Stimulated activated CD4-positive, alpha-beta T cell treated with anti-CD3 and anti-CD28 coated beads, Interleukin-4, amount 100 ng/mL, for 24 hours (primary cell): ENCODE measurements at regions not wholly inside any gene's neighbourhood (a gene's known extent, or its start where the extent isn't known, plus 50 kb on each side); places are given as distances from the start of the nearest gene placed in this dataset.

Experiments
- DNase-seq: peaks from one replicate; pipeline ENCODE4 v3.0.0-alpha.2; 2020

DNA sequence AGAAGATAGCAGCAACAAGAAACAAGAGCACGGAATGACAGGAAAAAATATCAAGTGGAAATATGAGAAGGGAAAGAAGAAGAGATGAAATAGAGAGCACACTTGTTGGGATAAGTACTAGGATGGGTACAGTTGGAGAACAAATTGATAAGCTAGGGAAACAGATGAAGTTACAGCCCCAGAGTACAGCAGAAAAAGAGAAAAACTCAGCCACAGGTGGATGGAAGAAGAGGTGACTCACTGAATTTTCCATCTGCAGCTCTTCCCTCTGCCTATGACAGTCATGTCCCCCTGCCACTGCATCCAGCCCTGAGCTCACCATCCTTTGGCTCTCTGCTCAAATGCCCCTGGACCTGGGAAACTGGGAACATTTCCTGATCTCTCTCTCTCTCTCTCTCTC is 209.0 kb downstream of the BCOR start:
- no peak for DNase-seq

DNA sequence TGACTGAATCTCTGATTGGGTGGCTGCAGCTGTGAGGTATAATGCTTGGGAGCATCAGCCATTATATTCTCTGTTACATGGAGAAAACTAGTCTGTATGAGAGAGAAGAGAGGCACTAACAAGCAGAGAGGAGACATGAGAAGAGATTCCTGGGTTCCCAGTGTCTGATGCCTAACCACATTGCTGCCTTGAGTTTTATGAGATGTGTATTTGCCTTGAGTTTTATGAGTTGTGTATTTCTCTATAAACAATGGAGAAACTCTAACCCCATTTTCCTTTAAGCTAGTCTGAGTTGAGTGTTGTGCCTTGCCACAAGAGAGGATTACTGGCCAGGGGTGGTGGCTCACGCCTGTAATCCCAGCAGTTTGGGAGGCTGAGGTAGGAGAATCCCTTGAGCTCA is 208.1 kb downstream of the BCOR start:
- no peak for DNase-seq

DNA sequence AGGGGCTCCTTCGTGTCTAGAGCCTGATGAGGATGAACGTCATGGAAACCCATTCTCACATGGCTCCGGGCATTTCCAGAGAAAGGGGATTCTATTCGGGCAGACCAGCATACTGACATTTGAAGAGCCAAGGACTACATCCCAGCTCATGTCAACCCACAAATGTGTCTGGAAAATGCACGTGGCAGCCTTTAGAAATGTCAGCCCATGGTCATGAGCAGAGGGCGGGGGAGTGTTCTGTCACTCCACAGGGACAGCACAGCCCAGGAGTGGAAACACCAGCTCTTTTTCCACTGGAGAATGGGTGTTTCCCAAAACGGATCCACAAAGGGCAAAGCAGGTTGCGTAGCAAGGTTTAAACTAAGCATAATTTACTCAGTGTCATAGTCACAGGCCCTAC is 207.0 kb downstream of the BCOR start:
- no peak for DNase-seq

DNA sequence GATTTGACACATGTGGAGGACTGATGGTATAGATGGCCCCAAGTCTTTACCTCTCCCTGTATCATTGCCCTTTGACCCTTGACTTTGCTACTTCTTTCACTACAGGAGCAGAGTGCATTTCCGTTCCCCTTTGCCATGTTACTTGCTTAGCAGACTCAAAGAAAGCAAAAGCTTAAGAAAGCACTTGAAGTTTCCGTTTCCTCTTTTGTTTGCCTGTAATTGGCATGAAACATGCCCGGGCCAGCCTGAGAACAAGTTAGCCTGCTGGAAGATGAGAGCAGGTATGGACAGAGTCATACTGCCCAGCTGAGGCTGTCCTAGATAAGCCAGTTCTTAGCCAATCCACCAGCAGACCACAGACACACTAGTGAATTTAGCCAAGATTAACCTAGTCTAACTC is 206.0 kb downstream of the BCOR start:
- DNase-seq: no peak

DNA sequence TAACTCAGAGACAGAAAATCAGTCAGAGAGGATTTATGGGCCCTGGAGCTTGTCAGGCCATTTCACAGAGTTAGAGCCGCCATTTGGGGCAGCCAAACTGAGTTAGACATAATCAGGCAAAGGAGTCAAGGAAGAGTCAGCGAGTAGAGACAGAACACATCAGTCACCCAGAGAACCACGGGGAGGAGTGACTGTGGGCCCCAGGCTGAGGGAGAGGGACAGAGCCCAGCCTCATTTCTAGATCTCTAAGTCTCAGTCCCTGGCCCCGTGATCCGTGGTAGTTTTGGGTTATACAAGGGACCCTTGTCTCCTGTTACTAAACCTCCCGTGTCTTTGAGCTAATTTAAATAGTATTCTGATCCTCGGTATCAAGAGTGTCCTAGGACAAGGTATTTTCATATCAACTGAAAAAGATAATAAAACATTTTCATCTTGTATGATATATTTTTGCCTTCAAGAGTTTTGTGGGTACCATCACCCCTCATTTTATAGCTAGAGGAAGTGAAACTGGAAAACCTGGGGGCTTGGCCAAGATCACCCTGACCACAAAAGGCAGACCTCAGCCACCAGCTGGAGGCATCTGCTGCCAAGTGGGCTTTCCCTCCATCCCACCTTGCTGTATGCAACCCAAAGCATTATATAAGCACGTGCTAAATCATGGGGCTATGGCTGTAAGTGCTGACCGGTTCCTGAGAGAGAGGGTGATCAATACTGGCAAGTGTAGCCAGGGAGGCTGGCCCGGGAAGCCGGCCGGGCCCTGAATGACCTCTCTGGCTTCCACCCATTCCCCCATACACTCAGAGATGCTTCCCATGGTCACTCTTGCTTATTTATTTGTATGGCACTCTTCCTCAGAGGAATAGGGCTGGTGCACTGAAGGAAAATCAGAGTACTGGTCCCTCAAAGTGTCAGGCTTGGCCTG is 204.1 kb downstream of the BCOR start:
- DNase-seq: no peak

DNA sequence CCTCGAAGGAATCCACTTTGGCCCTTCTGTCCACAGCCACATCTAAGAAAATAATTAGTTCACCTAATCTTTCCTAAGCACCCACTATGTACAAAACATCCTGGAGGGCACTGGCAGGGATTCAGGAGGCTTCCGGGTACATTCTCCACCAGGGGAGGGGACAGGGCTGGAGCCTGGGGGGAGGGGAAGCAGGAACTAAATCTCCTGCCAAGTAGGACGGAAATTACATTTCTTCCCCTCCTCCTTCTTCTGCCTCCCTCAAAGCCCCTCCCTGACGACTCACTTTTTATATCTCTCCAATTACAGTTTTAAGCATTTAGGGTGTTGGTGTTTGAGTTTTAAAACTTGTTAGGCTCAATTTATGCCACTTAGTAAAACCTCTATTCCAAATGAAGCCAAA is 203.1 kb downstream of the BCOR start:
- DNase-seq: no peak

DNA sequence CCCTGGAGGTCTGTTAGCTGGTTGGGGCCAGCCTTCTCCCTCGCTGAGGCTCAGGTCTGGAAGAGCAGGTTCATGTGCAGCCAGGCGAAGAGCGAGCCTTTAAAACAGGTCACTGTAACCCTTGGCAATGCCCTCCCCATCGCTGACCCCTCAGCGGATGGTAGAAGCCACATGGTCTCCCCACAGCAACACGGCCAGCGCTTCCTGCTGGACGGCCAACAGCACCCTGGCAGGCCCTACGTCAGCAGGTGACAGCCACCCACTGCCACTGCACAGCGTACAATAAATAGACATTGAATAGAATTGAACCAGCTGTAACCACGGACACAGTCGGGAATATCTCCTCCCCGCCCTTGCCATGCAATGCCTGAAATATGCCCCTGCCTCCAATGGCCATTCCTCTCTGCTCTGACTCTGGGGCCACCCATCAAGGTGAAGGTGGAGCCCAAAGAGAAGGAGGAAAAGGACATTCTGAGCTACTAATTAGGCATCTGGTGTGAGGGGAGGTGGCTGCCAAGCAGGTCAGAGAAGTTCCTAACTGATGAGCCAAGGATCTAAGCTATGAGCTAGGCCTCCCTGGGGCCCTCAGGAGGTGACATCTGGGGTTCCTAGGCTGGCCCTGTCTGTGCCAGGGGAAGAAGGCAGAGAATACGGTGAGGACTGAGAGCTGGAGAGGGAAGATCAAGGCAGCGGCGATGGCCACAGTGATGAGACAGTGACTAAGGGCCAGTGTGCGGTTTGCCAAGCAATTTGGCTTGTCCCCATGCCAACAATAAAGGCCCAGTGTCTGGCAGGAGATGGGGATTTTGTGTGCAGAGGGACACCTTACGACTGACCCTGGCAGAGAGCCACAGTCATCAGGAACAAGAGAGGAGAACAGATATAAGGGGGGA is 202.3 kb downstream of the BCOR start:
- no peak for DNase-seq

DNA sequence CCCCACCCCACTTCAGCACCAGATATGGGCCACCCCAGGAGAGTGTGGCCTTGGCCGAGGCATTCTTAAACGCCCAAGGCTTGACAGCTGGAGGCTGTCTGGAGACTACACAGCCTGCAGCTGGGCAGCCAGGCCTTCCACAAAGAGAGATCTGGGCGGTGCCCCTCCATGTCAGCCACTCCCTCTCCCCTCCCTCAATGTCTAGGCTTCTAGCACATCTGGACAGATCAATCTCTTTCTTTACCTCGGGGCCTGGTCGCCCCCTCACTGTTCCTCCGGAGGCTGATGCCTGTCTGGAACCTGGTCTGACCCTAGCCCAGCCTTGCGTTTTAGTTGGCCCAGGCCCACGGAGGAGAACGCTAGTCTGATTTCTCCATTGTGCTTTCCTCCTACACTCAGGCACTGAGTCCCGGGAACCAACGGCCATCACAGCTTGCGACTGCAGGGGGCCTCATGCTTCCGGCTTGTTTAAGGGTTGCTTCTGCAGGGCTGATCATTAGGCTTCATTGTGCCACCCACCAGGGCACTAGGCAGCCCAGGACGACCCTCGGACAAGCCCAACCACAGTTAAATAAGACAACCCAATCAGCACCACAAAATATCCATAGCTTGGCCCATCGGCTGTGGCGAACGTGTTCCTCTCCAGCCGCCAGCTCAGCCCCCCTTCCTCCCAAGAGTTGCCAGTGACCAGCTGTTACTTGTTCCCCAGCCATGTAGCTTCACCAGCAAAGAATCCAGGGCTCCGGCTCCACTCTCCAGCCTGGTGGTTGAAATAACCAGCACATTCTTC is 200.6 kb downstream of the BCOR start:
- no peak for DNase-seq

DNA sequence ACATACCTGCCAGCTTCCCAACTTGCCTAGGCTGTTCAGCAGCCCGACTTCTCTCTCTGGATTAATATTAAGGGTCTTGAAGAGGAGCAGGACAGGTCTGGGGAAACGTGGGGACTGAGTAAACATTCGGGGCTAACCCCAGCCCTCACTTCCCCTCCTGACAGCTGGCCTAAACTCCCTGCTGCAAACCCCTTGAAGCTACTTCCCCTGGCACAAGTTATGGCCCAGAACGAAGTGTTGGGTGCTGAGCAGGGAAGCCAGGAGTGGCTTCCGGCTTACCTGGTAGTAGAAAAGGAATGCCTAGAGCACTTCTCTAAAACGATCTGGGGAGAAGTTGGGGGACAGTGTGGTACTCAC is 200.0 kb downstream of the BCOR start:
- DNase-seq: no peak

DNA sequence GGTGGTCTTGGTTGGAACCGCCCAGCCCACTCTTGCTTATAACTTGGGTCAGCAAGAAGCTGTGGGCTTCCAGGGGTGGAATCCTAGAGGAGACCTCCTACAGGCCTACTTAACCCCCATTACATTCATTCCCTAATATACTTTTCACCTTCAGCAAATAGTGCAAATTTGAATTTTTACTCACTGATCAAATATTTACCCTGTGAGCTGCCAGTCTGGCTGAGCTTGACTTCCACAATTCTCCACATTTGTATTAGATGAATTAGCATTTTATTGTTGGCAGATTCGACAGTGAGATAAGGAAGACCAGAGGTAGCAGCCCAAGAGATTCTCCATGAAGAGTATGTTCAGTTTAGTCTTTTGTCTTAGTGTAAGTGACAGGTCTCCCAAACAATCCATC is 199.6 kb downstream of the BCOR start:
- DNase-seq: no peak

DNA sequence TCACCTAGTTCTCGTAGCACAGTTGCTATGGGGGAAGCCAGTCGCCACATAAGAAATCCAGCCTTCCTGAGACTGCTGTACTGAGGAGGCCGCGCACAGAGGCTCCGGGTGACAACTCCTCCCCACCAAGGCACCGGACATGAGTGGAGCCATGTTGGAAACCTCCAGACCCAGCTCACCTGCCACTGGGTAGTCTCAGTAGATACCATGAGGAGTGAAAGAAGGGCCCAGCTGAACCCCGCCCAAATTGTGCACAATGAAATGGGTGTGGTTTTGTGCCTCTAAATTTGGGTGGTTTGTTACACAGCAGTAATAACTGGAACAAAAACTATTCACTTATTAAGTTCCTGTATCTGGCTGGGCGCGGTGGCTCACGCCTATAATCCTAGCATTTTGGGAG is 198.7 kb downstream of the BCOR start:
- no peak for DNase-seq

DNA sequence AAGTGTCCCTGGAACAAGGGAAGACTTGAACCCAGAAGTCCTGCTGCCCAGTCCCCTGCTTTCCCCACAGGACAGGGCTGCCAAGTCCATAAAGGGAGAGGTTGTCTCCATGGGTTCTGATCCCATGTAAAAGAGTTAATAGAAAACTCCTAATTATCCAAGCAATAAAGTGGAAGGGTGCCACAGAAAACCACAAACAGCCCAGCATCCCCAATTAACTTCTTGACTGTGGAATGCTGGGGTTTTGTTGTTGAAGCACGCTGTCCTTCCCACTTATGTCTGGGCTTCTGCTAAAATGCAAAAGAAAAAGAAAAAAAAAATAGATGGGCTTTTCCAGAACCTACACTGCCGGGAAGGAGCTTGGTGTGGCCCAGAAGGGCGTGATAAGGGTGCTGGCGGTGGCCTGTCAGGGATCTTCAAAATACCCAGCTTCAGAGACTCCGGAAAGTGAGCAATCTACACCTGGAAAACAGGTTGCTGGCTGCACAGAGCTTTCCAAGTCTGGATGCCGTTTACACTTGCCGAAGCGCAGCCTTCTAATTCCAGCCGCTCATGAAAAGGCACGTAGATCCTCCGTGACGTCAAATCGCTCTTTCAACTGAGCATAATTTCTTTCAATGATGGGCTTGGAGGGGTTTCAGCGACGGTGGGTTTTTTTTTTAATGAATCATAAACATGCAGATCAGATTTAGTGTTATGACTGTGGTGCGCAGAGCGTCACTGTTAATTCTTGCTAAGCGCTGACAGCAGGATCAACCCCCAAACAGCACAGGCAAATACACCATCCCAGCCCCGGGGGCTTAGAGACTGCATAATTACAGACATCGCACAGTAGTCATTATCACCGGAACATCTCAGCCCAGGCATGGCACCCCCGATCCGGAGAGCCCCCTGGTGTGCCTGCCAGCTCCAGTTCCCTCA is 197.6 kb downstream of the BCOR start:
- no peak for DNase-seq

DNA sequence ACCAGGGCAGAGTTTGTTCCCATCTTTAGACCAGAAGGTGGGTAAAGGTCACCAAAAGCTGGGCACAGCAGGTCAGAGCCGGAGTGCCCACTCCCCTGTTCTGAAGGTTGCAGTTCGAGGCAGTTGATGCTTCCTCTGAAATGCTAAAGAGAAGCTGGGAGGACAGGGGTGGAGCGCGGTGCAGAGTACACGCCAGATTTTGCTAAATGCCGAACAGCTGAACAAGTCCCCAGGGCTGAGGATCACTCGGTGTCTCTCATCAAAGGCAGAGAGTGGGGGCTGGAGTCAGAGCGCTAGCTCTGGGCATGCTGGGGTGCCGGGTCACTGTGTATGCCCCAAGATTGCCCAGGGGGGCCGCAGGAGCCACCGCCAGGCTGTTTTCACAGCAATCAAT is 197.0 kb downstream of the BCOR start:
- DNase-seq: no peak

DNA sequence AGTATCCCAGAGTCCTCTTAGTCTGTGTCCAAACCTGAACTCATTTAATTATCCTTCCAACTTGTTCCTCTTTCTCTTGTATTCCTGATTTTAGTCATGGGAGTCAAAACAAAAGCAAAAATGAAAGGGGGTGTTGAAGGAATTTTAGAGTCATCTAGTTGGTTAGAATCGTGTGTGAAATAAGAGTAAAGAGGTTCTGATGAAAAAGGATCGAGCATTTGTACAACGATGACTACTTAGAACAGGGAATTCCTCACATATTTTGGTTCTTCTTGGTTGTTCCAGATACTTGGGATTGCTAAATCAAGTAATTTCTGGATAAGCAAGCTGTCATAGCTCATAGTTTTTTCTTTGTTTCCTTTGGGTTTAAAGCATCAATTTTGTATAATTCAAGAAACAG is 194.4 kb downstream of the BCOR start:
- DNase-seq: no peak

DNA sequence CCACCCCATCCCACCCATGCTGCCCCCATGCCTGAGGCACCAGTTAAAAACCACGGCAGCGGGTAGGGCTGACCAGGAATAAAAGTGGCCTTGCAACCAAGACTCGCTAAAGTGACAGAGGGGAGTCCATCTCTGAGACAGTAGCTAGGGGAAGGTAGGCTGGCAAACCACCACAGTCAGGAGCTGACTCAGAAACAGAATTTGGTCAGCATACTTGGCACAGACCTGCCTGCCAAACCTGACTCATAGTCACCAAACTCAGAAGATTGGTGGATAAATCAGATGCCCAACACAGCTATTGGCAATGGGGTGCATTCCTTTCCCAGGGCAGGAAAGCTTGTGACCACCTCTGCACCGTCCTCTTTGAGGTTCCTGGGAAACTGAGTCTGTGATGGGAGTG is 193.8 kb downstream of the BCOR start:
- DNase-seq: peak; percentile 15

DNA sequence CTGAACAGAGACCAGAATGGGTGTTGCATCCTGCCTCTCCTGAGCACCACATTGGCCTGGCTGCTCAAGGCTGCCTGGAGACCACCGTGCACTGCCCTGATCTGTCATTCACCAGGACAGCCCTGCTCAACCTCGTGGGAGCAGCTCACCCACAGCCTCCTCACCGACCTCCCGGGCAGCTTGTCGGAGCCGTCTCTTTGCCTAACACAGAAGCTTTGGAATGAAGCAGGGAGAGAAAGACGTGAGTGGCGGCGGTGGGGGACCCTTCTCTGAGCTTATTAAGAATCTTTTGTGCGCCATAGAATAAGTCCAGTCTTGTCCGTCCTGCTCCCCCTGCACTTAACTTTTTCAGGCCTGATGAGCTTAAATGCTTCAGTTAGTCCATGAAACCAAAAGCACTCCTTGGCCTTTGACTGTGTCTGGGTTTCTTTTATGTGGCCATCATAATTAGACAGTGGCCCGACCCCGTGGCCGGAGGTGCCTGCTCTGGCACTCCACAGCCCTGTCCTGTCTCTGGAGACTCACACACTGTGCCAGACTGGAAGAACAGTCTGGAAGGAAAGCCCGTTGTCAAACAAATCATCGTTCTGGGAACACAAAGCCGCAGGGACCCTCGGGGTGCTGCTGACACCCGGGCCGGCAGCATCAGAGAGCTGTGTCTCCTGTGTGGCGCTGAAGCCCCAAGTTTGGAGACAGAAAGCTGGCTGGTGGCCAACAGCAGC is 192.8 kb downstream of the BCOR start:
- DNase-seq: no peak

DNA sequence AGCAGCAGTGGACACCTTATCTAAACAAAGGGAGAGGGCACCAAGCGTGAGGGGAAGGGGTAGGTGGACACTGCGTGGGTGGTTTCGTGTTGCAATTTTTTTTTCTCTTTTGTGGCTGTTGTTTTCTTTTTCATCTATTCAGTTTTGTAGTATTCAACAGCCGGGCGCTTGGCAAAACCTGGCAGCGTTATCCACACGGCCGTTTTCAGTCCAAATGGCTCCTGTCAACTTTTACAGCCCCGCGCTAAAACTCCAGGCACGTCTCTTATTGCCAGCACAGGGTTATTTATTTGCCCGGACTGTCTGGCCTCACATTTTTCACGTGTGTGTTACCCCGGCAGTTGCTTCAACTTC is 192.2 kb downstream of the BCOR start:
- DNase-seq: no peak

DNA sequence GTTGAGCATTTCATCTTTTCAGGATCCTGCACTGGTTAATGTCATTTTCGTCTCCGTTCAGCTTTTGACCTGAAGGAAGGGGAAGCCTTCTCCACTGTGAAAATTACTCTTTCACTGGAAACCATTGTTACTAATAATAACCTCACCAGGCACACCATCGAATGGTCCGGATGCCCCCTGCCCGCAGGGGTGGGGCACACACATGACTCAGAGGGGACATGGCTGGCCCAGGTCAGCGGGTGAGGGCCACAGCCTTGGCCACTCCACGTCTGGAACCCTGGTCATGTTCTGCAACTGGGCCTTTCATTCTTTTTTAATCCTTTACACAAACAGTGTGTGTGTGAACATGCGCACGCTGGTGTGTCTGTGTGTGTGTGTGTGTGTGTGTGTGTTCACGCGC is 191.8 kb downstream of the BCOR start:
- no peak for DNase-seq

DNA sequence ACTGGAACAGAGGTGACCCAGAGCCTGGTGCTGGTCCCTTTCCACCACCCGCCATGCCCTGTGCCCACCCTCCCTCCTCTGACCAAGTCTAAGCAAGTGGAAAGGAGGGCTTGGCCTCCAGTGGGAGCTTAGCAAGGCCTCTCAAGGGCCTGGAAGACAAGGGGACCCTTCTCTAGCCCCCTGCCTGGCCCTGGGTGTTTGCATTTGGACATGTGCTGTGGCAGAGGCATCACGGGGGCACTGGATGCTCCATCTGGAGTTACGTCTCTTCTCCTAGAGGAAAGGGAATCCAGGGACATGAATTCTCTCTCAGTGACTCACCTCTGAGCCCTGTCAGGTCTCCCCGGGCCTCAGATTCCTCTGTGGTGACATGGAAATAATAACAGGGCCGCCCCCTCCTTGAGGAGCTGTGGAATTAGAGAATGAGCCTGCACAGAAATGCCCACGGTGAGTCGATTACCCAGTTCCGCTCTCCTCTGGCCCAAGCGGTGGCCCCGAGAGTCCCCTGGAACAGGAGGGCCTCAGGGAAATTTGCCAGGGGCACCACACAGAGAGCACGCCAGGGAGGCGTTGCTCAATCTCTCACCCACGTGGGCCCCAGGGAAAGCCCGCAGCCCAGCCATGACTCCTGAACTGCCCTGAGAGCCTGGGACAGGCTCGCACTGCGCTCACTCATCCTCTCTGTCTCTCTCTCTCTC is 189.6 kb downstream of the BCOR start:
- DNase-seq: no peak

DNA sequence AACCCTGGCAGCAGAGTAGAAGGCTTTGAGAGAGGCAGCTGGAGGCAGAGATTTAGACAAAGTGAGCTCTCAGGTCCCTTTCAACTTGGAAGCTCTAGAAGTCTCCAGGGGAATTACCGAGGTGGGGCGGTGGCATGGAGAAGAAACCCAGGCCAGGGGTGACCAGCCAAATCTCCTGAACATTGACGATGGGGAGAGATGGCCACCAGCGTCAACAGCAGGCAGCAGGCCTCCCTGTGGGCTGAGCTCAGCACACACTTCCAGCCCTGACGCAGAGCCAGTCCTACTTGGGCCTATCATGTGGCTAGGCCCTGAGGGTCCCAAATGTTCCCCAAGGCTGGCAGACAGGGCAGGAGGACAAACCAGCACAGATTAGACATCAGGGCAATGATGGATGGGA is 187.8 kb downstream of the BCOR start:
- DNase-seq: no peak

DNA sequence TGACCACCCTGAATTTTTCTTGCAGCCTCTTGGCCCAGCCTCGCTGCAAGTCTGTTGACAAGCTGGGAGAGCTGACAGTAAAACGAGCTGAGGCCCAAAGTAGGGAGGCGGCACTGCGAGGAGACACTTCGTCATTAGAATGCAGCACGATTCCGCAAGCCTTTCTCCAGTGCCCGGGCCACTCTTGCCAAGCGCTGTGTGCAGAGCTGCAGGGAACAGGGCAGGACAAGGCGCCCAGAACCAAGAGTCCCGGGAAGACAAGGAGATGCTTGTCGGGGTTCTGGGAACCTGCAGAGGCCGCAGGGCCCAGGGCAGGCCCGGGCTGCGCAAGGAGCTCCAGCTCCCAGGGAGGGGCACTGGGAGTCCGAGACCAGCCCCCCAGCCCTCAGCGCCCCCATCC is 187.1 kb downstream of the BCOR start:
- no peak for DNase-seq
